OCI-LY1 (cell line): ENCODE measurements at regions not wholly inside any gene's neighbourhood (a gene's known extent, or its start where the extent isn't known, plus 50 kb on each side); places are given as distances from the start of the nearest gene placed in this dataset.

ENCODE experiments used
- H2AFZ ChIP-seq: fragments of 200-600 bp; sonication (generic), shearing (Covaris generic); 2 replicates; pipeline ENCODE4 v1.6.0; 2014; ENCODE audit warnings: antibody characterized with exemption, mild to moderate bottlenecking, low read length
- H3F3A ChIP-seq: fragments of 200-600 bp; sonication (generic), shearing (Covaris generic); 2 replicates; pipeline ENCODE4 v1.6.0; 2014; ENCODE audit warnings: mild to moderate bottlenecking, antibody characterized with exemption, low read length, moderate library complexity; ENCODE audit not compliant: insufficient read depth
- H3K27ac ChIP-seq: fragments of 200-600 bp; sonication (generic); 2 replicates; pipeline ENCODE4 v1.5.1; 2014; ENCODE audit warnings: low read length, mixed run types, mild to moderate bottlenecking, low read depth; ENCODE audit not compliant: poor library complexity, severe bottlenecking
- H3K27me3 ChIP-seq: fragments of 200-600 bp; sonication (generic); 2 replicates; pipeline ENCODE4 v1.6.0; 2014; ENCODE audit warnings: antibody characterized with exemption, mild to moderate bottlenecking, low read length, moderate library complexity; ENCODE audit not compliant: insufficient read depth
- H3K36me3 ChIP-seq: fragments of 200-600 bp; sonication (generic); 2 replicates; pipeline ENCODE4 v1.6.1; 2014; ENCODE audit warnings: mild to moderate bottlenecking, antibody characterized with exemption, low read length, moderate library complexity, mixed read lengths; ENCODE audit not compliant: insufficient read depth
- H3K4me1 ChIP-seq: fragments of 200-600 bp; sonication (generic); 2 replicates; pipeline ENCODE4 v1.5.1; 2014; ENCODE audit warnings: mild to moderate bottlenecking, low read length, moderate library complexity; ENCODE audit not compliant: insufficient read depth, severe bottlenecking
- H3K4me2 ChIP-seq: fragments of 200-600 bp; sonication (generic), shearing (Covaris generic); 2 replicates; pipeline ENCODE4 v1.6.1; 2014; ENCODE audit warnings: low read length
- H3K4me3 ChIP-seq: fragments of 200-600 bp; sonication (generic); 2 replicates; pipeline ENCODE4 v1.5.1; 2014; ENCODE audit warnings: low read length, low read depth, mild to moderate bottlenecking, mixed read lengths; ENCODE audit not compliant: poor library complexity, severe bottlenecking
- H3K79me2 ChIP-seq: fragments of 200-600 bp; shearing (Covaris generic); 2 replicates; pipeline ENCODE4 v1.6.1; 2016; ENCODE audit warnings: mixed run types, low read length, mixed read lengths; ENCODE audit not compliant: insufficient read depth
- H3K9ac ChIP-seq: fragments of 200-600 bp; sonication (generic), shearing (Covaris generic); 2 replicates; pipeline ENCODE4 v1.6.1; 2014; ENCODE audit warnings: mild to moderate bottlenecking, low read length, mixed read lengths
- H3K9me2 ChIP-seq: fragments of 200-600 bp; sonication (generic), shearing (Covaris generic); 2 replicates; pipeline ENCODE4 v1.6.1; 2014; ENCODE audit warnings: low read depth, mild to moderate bottlenecking, low read length, mixed read lengths
- H3K9me3 ChIP-seq: fragments of 200-600 bp; shearing (Covaris generic); 2 replicates; pipeline ENCODE4 v1.6.1; 2014; ENCODE audit warnings: low read length, mixed read lengths
- H4K20me1 ChIP-seq: fragments of 200-600 bp; sonication (generic), shearing (Covaris generic); 2 replicates; pipeline ENCODE4 v1.6.0; 2016; ENCODE audit warnings: mild to moderate bottlenecking, low read length; ENCODE audit not compliant: insufficient read depth
- EZH2 ChIP-seq: fragments of 200-600 bp; sonication (generic), shearing (Covaris generic); IDR thresholded peaks from 2 replicates; pipeline ENCODE4 v1.8.0; 2017; ENCODE audit warnings: borderline replicate concordance, mixed run types, mild to moderate bottlenecking, antibody characterized with exemption, low read length, moderate library complexity, mixed read lengths
- TF ChIP-seq, protein P1 (sequence below): fragments of 200-600 bp; sonication (generic), shearing (Covaris generic); IDR thresholded peaks from 2 replicates; pipeline ENCODE4 v1.5.1; 2017; ENCODE audit warnings: mild to moderate bottlenecking, antibody characterized with exemption, low read length, moderate library complexity, mixed read lengths

DNA sequence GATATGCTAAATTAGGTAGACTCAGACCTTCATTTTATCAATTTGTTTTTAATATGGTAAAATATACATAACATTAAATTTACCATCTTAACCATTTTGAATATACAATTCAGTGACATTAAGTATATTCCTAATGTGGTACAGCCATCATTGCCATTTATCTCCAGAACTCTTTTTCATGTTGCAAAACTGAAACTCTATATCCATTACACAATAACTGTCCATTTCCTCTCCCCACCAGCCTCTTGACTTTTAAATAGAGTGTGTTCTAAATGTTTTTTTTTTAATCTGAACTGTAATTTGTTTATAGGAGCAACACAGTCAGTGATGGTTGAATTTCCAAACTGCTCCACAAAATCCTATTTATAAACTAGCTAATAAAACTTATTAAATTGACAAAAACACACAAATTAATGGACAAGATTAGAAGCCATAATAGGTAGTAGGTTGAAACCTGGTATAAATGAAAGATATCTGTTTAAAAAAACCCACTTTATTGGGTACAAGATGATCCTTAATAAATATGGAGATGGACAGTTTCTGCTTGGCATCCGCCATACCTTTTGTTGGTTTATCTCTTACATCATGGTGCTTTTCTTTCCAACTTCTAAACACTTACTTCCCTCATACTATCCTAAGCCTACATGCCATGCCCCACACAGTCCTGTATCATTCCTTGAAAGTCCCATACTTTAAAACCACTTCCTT lies 142.4 kb downstream of the ZPLD1 start:
- Histone ChIP-seq H3K36me3 (no peaks in the 10 kb centered on the region), H3K9me2 (no peaks in the 10 kb centered on the region), H4K20me1 (no peaks in the 10 kb centered on the region), H3K79me2 (no peaks in the 10 kb centered on the region), H2AFZ (no peak overlapping the region), H3K27me3 (no peaks in the 10 kb centered on the region), H3K4me3 (no peak overlapping the region), H3K4me2 (no peak overlapping the region), H3K27ac (no peak overlapping the region), H3F3A (no peaks in the 10 kb centered on the region), H3K9ac (no peak overlapping the region), H3K9me3 (no peaks in the 10 kb centered on the region), H3K4me1 (no peaks in the 10 kb centered on the region)
- TF ChIP-seq, protein P1, sequence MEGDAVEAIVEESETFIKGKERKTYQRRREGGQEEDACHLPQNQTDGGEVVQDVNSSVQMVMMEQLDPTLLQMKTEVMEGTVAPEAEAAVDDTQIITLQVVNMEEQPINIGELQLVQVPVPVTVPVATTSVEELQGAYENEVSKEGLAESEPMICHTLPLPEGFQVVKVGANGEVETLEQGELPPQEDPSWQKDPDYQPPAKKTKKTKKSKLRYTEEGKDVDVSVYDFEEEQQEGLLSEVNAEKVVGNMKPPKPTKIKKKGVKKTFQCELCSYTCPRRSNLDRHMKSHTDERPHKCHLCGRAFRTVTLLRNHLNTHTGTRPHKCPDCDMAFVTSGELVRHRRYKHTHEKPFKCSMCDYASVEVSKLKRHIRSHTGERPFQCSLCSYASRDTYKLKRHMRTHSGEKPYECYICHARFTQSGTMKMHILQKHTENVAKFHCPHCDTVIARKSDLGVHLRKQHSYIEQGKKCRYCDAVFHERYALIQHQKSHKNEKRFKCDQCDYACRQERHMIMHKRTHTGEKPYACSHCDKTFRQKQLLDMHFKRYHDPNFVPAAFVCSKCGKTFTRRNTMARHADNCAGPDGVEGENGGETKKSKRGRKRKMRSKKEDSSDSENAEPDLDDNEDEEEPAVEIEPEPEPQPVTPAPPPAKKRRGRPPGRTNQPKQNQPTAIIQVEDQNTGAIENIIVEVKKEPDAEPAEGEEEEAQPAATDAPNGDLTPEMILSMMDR = no peak
- TF ChIP-seq EZH2 = no peak

DNA sequence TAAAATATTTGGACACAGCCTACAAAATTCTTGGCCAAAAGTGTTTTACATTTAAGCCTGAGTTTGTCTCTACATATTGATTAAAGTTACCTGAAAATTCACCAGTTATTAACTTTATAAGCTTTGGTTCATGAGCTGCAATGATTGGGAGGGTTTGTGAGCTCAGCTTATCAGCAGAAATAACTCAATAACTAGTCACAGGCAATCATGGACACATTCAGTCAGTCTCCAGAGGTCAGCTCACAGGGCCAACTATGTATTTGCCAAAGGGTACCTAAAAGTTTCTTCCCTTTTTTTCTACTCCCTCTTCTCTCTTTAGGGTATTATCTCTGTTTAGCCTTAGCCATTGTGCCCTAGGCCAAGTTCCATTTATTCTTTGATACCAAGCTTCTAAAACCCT lies 145.9 kb downstream of the ZPLD1 start:
- no peak for TF ChIP-seq EZH2
- TF ChIP-seq, protein P1 = no peak
- H3K27me3 ChIP-seq = no peaks in the 10 kb centered on the region
- H3F3A ChIP-seq = no peaks in the 10 kb centered on the region
- no peak overlapping the region for H3K4me2 ChIP-seq
- H4K20me1 ChIP-seq = no peaks in the 10 kb centered on the region
- no peaks in the 10 kb centered on the region for H3K79me2 ChIP-seq
- no peaks in the 10 kb centered on the region for H3K36me3 ChIP-seq
- H3K27ac ChIP-seq = no peak overlapping the region
- no peaks in the 10 kb centered on the region for H3K9me3 ChIP-seq
- no peak overlapping the region for H2AFZ ChIP-seq
- no peaks in the 10 kb centered on the region for H3K4me1 ChIP-seq
- H3K9me2 ChIP-seq = no peaks in the 10 kb centered on the region
- H3K4me3 ChIP-seq = no peak overlapping the region
- H3K9ac ChIP-seq = no peak overlapping the region

DNA sequence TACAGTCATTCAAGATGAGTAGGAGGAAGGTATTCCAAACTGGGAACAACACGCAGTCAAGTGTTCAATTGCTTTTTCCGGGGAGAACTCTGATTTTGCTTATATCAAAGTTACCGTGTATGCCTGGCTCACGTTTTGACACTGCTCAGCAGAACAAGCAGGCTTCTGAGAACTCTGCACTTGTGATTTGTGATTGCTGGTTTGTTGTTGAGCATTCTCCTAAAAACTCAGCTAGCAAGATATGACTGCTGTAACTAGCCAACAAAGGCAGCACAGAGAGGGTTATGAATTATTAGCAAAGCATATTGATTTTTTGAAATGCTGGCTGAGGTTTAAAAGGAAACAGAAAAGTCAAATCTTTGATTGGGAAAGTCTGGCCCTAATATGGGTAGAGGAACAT lies 151.7 kb downstream of the ZPLD1 start:
- Histone ChIP-seq H3F3A (no peaks in the 10 kb centered on the region), H3K9me2 (no peaks in the 10 kb centered on the region), H3K27ac (no peak overlapping the region), H3K4me2 (no peak overlapping the region), H3K9me3 (no peaks in the 10 kb centered on the region), H2AFZ (no peak overlapping the region), H3K79me2 (no peaks in the 10 kb centered on the region), H3K4me1 (no peaks in the 10 kb centered on the region), H4K20me1 (no peaks in the 10 kb centered on the region), H3K9ac (no peak overlapping the region), H3K36me3 (no peaks in the 10 kb centered on the region), H3K27me3 (no peaks in the 10 kb centered on the region), H3K4me3 (no peak overlapping the region)
- TF ChIP-seq, protein P1 = no peak
- no peak for TF ChIP-seq EZH2
